ENCODE measurements at regions not wholly inside any gene's neighbourhood (a gene's known extent, or its start where the extent isn't known, plus 50 kb on each side); places are given as distances from the start of the nearest gene placed in this dataset.

DNA sequence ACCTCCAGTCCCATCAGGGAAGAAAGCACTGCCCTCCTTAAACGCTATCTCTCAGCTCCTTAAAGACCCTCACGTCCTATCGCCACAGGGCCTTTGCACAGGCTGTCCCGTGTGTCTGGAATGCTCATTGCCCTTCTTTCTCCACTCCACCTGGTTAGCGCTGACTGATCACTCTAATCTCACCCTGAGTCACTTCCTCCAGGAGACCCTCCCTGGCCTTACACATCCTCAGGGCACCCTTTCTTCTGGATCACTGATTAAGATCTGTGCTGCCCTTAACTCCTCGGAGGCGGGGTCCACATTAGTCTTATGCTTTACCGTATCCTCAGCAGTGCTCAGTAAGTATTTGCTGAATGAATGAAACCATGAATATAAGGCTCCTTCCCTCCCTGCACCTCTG, 94.7 kb downstream of the SYNE3 start:
- TF ChIP-seq EP300 (IDR thresholded peaks at IDR 0.05; ENCODE audit: borderline replicate concordance) (no peak), ZBTB7A (IDR thresholded peaks at IDR 0.05; ENCODE audit: low read depth) (no peak), TCF12 (IDR thresholded peaks at IDR 0.05; ENCODE audit: low read depth) (no peak), NFIC (IDR thresholded peaks at IDR 0.05) (no peak), CREB1 (IDR thresholded peaks at IDR 0.05; ENCODE audit: low read depth) (no peak)
- TF ChIP-seq, protein P1, sequence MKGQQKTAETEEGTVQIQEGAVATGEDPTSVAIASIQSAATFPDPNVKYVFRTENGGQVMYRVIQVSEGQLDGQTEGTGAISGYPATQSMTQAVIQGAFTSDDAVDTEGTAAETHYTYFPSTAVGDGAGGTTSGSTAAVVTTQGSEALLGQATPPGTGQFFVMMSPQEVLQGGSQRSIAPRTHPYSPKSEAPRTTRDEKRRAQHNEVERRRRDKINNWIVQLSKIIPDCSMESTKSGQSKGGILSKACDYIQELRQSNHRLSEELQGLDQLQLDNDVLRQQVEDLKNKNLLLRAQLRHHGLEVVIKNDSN (IDR thresholded peaks at IDR 0.05) = no peak
- TF ChIP-seq, protein P2, sequence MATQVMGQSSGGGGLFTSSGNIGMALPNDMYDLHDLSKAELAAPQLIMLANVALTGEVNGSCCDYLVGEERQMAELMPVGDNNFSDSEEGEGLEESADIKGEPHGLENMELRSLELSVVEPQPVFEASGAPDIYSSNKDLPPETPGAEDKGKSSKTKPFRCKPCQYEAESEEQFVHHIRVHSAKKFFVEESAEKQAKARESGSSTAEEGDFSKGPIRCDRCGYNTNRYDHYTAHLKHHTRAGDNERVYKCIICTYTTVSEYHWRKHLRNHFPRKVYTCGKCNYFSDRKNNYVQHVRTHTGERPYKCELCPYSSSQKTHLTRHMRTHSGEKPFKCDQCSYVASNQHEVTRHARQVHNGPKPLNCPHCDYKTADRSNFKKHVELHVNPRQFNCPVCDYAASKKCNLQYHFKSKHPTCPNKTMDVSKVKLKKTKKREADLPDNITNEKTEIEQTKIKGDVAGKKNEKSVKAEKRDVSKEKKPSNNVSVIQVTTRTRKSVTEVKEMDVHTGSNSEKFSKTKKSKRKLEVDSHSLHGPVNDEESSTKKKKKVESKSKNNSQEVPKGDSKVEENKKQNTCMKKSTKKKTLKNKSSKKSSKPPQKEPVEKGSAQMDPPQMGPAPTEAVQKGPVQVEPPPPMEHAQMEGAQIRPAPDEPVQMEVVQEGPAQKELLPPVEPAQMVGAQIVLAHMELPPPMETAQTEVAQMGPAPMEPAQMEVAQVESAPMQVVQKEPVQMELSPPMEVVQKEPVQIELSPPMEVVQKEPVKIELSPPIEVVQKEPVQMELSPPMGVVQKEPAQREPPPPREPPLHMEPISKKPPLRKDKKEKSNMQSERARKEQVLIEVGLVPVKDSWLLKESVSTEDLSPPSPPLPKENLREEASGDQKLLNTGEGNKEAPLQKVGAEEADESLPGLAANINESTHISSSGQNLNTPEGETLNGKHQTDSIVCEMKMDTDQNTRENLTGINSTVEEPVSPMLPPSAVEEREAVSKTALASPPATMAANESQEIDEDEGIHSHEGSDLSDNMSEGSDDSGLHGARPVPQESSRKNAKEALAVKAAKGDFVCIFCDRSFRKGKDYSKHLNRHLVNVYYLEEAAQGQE (IDR thresholded peaks at IDR 0.05; ENCODE audit: low read depth) = no peak
- TF ChIP-seq, protein P3, sequence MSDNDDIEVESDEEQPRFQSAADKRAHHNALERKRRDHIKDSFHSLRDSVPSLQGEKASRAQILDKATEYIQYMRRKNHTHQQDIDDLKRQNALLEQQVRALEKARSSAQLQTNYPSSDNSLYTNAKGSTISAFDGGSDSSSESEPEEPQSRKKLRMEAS (IDR thresholded peaks at IDR 0.05) = no peak

Measured in Ishikawa (cell line).